Heart left ventricle (tissue), 13 donors: ENCODE measurements at regions not wholly inside any gene's neighbourhood (a gene's known extent, or its start where the extent isn't known, plus 50 kb on each side); places are given as distances from the start of the nearest gene placed in this dataset.
A peak's percentile ranks its signal among the peaks of the same experiment; 100 is the strongest.
"Not testable (repeated sequence)": the region's sequence is repeated elsewhere in the genome, so short reads cannot be mapped to it uniquely, and the experiment has no call there.

Experiments
- POLR2A ChIP-seq, 2 donors: fragments of 450-650 bp; IDR thresholded peaks; one replicate each; pipeline ENCODE4 v1.6.1; 2017; ENCODE audit warnings: antibody characterized with exemption in 2 of 2, mild to moderate bottlenecking in 2 of 2, moderate library complexity in 2 of 2
- TF ChIP-seq, protein P1 (sequence below), 12 donors: fragments of 200-600 bp; sonication (generic) in 4 of 12; IDR thresholded peaks; one replicate each; pipeline versions ENCODE4 v1.5.0 to v1.8.0; 2018 to 2022; ENCODE audit warnings: antibody characterized with exemption in 12 of 12, mild to moderate bottlenecking in 5 of 12
- donor health status: ischemic (EF 13 %, LVEDD 7.1; RV severe dilation, severe dysfunction).
- donor health status: DM: no; HTN: yes; CAD: no.
- donor health status: DM: no; HTN: no; CAD: no.
- donor health status: ischemic (EF 25% LVEDD 6.9; RV normal size, moderate dysfunction).
- donor health status: ischemic (EF 25% LVEDD 5.7; RV mildly dilated, moderate dysfunction).
- donor health status: ischemic (EF 35%, LVEDD 5.7; RV mildly dilated, moderate dysfunction).
- donor health status: nonischemic (EF 11% LVEDD 7.7; RV severe dilation, severe dysfunction).
- donor health status: DM: yes; HTN: yes; CAD: no.
- donor health status: PGD.
- donor health status: ischemic (EF 29% LVEDD 5.4; RV normal size, mild dysfunction).
- donor health status: nonischemic (EF 23%, LVEDD 6.1; RV moderate dilation, normal function).

DNA sequence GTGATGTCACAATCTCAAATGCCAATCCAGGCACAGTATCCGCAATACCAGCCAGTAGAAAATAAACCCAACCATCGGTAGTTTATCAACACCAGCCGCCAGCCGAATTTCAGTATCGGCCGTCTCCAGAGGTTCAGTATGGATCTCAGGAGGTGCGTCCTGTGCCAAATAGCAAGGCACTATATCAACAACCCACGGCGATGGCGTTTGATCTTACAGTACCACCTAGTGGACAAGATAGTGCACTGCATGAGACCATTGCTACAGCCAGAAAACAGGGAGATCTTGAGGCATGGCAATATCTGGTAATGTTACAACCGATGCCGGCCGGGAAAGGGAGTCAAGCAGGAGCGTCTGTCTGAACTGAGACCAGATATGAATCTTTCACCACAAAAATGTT lies 121.8 kb upstream of the DRD5 start:
- not testable (repeated sequence) for TF ChIP-seq POLR2A (IDR thresholded peaks at IDR 0.05)
- TF ChIP-seq, protein P1, sequence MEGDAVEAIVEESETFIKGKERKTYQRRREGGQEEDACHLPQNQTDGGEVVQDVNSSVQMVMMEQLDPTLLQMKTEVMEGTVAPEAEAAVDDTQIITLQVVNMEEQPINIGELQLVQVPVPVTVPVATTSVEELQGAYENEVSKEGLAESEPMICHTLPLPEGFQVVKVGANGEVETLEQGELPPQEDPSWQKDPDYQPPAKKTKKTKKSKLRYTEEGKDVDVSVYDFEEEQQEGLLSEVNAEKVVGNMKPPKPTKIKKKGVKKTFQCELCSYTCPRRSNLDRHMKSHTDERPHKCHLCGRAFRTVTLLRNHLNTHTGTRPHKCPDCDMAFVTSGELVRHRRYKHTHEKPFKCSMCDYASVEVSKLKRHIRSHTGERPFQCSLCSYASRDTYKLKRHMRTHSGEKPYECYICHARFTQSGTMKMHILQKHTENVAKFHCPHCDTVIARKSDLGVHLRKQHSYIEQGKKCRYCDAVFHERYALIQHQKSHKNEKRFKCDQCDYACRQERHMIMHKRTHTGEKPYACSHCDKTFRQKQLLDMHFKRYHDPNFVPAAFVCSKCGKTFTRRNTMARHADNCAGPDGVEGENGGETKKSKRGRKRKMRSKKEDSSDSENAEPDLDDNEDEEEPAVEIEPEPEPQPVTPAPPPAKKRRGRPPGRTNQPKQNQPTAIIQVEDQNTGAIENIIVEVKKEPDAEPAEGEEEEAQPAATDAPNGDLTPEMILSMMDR (IDR thresholded peaks at IDR 0.05): peak; percentile 40 to 61 (median 56)
